Osteoblast (primary cell): ENCODE measurements at regions not wholly inside any gene's neighbourhood (a gene's known extent, or its start where the extent isn't known, plus 50 kb on each side); places are given as distances from the start of the nearest gene placed in this dataset.

ENCODE experiments used
- DNase-seq: peaks from one replicate; pipeline ENCODE4 v3.0.0; 2011; ENCODE audit warnings: low spot score, mixed read lengths; ENCODE audit not compliant: insufficient read length; ENCODE audit errors: missing footprints
- H2AFZ ChIP-seq: 2 replicates; pipeline ENCODE4 v1.6.0; 2011; ENCODE audit warnings: mild to moderate bottlenecking, low read length
- H3K27ac ChIP-seq: 2 replicates; pipeline ENCODE4 v1.5.1; 2011; ENCODE audit warnings: mild to moderate bottlenecking, low read depth, low read length, moderate library complexity
- H3K27me3 ChIP-seq: 2 replicates; pipeline ENCODE4 v1.6.0; 2012; ENCODE audit warnings: mild to moderate bottlenecking, control low read depth, inconsistent platforms, low read length, moderate library complexity; ENCODE audit not compliant: insufficient read depth
- H3K36me3 ChIP-seq: 2 replicates; pipeline ENCODE4 v1.5.1; 2011; ENCODE audit warnings: mild to moderate bottlenecking, low read length, control low read depth, moderate library complexity; ENCODE audit not compliant: insufficient read depth
- H3K4me1 ChIP-seq: 2 replicates; pipeline ENCODE4 v1.5.1; 2011; ENCODE audit warnings: mild to moderate bottlenecking, low read length, control low read depth, moderate library complexity; ENCODE audit not compliant: insufficient read depth
- H3K4me2 ChIP-seq: 2 replicates; pipeline ENCODE4 v1.6.0; 2011; ENCODE audit warnings: mild to moderate bottlenecking, low read length; ENCODE audit not compliant: insufficient read depth
- H3K4me3 ChIP-seq: fragments of 200-600 bp; sonication (generic); 3 replicates; pipeline ENCODE4 v1.5.1; 2012; ENCODE audit warnings: mild to moderate bottlenecking, low read length, inconsistent platforms; ENCODE audit not compliant: insufficient read depth
- H3K79me2 ChIP-seq: 2 replicates; pipeline ENCODE4 v1.6.0; 2012; ENCODE audit warnings: mild to moderate bottlenecking, low read length, control low read depth, inconsistent platforms; ENCODE audit not compliant: insufficient read depth
- H3K9me3 ChIP-seq: 2 replicates; pipeline ENCODE4 v1.5.1; 2011; ENCODE audit warnings: low read depth, low read length, control low read depth
- H4K20me1 ChIP-seq: 2 replicates; pipeline ENCODE4 v1.6.0; 2012; ENCODE audit warnings: mild to moderate bottlenecking, low read length, control low read depth; ENCODE audit not compliant: insufficient read depth
- TF ChIP-seq, protein P1 (sequence below): IDR thresholded peaks from 2 replicates; pipeline ENCODE4 v1.5.1; 2011; ENCODE audit warnings: mild to moderate bottlenecking, low read depth, low read length, moderate library complexity; ENCODE audit errors: extremely low read depth

DNA sequence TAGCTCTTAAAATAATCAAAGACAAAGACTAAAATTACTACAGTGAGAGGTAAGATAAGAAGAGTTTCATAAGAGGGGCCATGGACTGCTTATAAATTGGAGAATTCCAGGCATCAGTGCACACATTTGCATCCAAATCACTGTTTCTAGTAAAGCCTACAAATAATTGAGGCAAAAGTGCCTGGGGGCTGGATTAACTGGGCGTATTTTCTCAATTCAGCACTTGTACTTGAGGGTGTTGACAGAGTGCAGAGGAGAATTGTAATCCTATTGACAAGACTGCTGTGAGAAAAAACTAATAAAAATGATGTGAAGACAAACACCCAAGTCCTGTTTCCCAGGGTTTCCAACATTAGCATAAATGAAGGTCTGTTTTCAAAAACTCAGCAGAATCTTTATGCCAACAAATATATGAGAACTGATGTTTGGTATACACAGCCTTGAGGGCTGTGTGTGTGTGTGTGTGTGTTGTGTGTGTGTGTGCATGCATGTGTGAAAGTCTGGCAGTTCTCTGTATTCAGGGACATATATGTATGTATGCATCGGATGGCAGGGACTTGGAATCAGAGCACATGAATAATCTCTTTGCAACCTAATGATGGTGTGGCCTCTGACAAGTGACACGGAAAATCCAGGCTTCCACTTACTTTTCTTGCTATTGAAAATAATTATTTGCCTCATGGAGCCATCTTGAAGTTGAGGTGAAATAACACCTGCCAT, 182.1 kb upstream of the CDC14C start:
- DNase-seq: no peak
- no peaks in the 10 kb centered on the region for H3K79me2 ChIP-seq
- H3K27me3 ChIP-seq: no peaks in the 10 kb centered on the region
- H2AFZ ChIP-seq: no peak overlapping the region
- no peak overlapping the region for H3K4me2 ChIP-seq
- no peaks in the 10 kb centered on the region for H4K20me1 ChIP-seq
- no peak overlapping the region for H3K4me3 ChIP-seq
- no peaks in the 10 kb centered on the region for H3K4me1 ChIP-seq
- no peak overlapping the region for H3K27ac ChIP-seq
- TF ChIP-seq, protein P1, sequence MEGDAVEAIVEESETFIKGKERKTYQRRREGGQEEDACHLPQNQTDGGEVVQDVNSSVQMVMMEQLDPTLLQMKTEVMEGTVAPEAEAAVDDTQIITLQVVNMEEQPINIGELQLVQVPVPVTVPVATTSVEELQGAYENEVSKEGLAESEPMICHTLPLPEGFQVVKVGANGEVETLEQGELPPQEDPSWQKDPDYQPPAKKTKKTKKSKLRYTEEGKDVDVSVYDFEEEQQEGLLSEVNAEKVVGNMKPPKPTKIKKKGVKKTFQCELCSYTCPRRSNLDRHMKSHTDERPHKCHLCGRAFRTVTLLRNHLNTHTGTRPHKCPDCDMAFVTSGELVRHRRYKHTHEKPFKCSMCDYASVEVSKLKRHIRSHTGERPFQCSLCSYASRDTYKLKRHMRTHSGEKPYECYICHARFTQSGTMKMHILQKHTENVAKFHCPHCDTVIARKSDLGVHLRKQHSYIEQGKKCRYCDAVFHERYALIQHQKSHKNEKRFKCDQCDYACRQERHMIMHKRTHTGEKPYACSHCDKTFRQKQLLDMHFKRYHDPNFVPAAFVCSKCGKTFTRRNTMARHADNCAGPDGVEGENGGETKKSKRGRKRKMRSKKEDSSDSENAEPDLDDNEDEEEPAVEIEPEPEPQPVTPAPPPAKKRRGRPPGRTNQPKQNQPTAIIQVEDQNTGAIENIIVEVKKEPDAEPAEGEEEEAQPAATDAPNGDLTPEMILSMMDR: no peak
- H3K36me3 ChIP-seq: no peaks in the 10 kb centered on the region
- H3K9me3 ChIP-seq: peaks cover 2% of the 10 kb centered on the region

DNA sequence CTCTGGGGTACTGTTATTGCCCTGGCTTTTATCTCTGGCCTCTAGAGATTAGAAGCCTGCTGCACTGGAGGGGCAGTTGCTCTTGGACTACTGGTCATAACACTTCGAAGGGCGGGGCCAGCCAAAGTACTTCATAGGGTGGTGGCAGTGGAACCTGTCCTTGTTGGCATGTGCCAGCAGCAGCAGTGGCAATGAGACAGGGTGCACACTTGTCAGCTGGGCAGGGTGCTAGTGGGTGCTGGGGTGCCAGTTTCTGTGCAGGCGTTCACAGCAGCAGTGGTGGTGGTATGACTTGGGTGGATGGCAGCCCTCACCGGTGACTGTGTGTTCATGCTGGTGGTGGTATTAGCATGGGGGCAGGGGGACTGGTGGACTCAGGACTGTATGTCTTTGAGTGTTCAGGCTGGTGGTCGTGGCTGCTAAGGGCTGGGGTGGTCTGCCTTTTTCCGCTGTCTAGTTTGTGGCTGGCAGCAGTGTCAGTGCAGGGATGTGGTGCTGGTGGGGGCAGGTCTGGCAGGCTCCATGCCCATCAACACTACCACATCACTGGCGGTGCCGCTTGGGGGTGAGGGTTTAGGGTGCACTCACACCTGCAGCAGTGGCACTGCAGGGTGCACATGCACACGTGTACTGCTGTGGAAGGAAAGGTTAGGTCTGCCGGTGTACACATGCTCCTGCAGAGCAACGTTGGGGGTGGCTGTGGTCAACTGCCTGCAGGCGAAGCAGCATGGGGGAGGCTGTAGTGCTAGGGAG, 176.1 kb upstream of the CDC14C start:
- TF ChIP-seq, protein P1: no peak
- Histone ChIP-seq H3K27me3 (no peaks in the 10 kb centered on the region), H3K4me3 (no peak overlapping the region), H3K4me1 (no peaks in the 10 kb centered on the region), H3K27ac (no peak overlapping the region), H4K20me1 (no peaks in the 10 kb centered on the region), H3K4me2 (no peak overlapping the region), H3K79me2 (no peaks in the 10 kb centered on the region), H3K36me3 (no peaks in the 10 kb centered on the region), H2AFZ (no peak overlapping the region), H3K9me3 (peaks cover 5% of the 10 kb centered on the region)
- DNase-seq: no peak

DNA sequence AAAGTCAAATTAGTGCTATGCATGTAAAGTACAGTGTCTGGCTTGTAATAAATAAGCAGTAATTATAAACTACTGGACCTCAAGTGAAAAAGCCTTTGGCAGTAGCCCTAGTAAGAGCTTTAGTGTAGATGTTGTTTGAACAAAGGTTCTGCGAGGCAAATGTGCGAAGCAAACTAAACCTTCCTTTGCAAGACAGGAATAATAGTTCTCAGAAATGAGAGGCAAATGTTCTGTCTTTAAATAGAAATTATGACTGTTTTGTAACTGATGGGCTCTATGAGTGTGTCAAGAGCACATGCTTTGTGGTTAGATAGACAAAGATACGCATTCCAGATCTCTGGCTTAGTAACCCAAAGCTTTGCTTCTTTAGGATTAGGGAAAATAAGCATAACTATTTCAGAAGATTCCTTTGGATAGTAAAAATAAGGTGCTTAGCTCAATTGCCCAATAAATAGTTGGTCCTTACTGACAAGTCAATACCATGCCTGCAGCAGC, 169.2 kb upstream of the CDC14C start:
- DNase-seq: no peak
- Histone ChIP-seq H3K4me1 (no peaks in the 10 kb centered on the region), H4K20me1 (no peaks in the 10 kb centered on the region), H2AFZ (no peak overlapping the region), H3K27ac (no peak overlapping the region), H3K4me2 (no peak overlapping the region), H3K4me3 (no peak overlapping the region), H3K79me2 (no peaks in the 10 kb centered on the region), H3K36me3 (no peaks in the 10 kb centered on the region), H3K27me3 (no peaks in the 10 kb centered on the region), H3K9me3 (no peaks in the 10 kb centered on the region)
- TF ChIP-seq, protein P1: no peak

DNA sequence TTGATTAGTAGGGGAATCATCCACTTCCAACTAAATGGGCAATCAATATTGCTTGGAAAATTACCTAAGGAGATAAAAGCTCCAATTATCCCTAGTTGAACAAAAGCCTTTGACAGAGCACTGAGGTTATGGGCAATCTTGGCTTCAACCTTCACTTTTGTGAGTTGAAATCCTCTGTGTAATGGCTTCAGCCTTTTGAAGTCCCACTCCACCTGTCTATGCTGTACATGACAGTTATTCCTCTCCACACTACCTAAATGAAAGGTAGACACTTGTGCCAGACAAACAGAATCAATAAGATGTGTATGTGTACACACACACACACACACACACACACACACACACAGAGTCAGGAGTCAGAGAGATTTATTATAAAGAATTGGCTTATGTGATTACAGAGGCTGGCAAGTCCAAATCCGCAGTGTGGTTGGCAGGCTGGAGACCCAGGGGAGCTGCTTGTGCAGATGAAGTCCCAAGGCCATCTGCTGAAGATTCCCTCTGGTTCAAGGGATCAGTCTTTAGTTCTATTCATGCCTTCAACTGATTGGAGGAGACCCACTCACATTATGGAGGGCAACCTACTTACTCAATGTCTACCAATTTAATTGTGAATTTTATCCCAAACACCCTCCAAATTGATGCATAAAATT, 164.8 kb upstream of the CDC14C start:
- no peak for DNase-seq
- Histone ChIP-seq H3K27ac (no peak overlapping the region), H3K27me3 (no peaks in the 10 kb centered on the region), H3K36me3 (no peaks in the 10 kb centered on the region), H3K4me1 (no peaks in the 10 kb centered on the region), H4K20me1 (no peaks in the 10 kb centered on the region), H2AFZ (no peak overlapping the region), H3K4me3 (no peak overlapping the region), H3K9me3 (no peaks in the 10 kb centered on the region), H3K79me2 (no peaks in the 10 kb centered on the region), H3K4me2 (no peak overlapping the region)
- TF ChIP-seq, protein P1: no peak
